Heart left ventricle (tissue), 13 donors: ENCODE measurements at regions not wholly inside any gene's neighbourhood (a gene's known extent, or its start where the extent isn't known, plus 50 kb on each side); places are given as distances from the start of the nearest gene placed in this dataset.

Source experiments
- CTCF ChIP-seq, 12 donors: fragments of 200-600 bp; sonication (generic) in 4 of 12; IDR thresholded peaks; one replicate each; pipeline versions ENCODE4 v1.5.0 to v1.8.0; 2018 to 2022; ENCODE audit warnings: antibody characterized with exemption in 12 of 12, mild to moderate bottlenecking in 5 of 12
- POLR2A ChIP-seq, 2 donors: fragments of 450-650 bp; IDR thresholded peaks; one replicate each; pipeline ENCODE4 v1.6.1; 2017; ENCODE audit warnings: antibody characterized with exemption in 2 of 2, mild to moderate bottlenecking in 2 of 2, moderate library complexity in 2 of 2
- donor health status: ischemic (EF 13 %, LVEDD 7.1; RV severe dilation, severe dysfunction).
- donor health status: DM: no; HTN: yes; CAD: no.
- donor health status: DM: no; HTN: no; CAD: no.
- donor health status: ischemic (EF 25% LVEDD 6.9; RV normal size, moderate dysfunction).
- donor health status: ischemic (EF 25% LVEDD 5.7; RV mildly dilated, moderate dysfunction).
- donor health status: ischemic (EF 35%, LVEDD 5.7; RV mildly dilated, moderate dysfunction).
- donor health status: nonischemic (EF 11% LVEDD 7.7; RV severe dilation, severe dysfunction).
- donor health status: DM: yes; HTN: yes; CAD: no.
- donor health status: PGD.
- donor health status: ischemic (EF 29% LVEDD 5.4; RV normal size, mild dysfunction).
- donor health status: nonischemic (EF 23%, LVEDD 6.1; RV moderate dilation, normal function).

GRCh38 chr6:14038467-14039437, 78.8 kb upstream of the CD83 start:
- TF ChIP-seq CTCF (IDR thresholded peaks at IDR 0.05) (no peak), POLR2A (IDR thresholded peaks at IDR 0.05) (no peak)
